GM19468 (cell line): ENCODE measurements at regions not wholly inside any gene's neighbourhood (a gene's known extent, or its start where the extent isn't known, plus 50 kb on each side); places are given as distances from the start of the nearest gene placed in this dataset.

Experiments
- ATAC-seq: cut with Tn5 transposase; IDR thresholded peaks from one replicate; pipeline ENCODE4 v1.9.1; 2021; ENCODE audit warnings: mild to moderate bottlenecking, moderate library complexity, moderate number of reproducible peaks; ENCODE audit not compliant: unreplicated experiment; ENCODE audit errors: extremely low read depth

GRCh38 chr22:48698618-48699017, 1129.1 kb downstream of the BRD1 start:
- ATAC-seq, result no peak

GRCh38 chr22:48697694-48698276, 1129.9 kb downstream of the BRD1 start:
- ATAC-seq, result no peak

GRCh38 chr22:48697223-48697622, 1130.5 kb downstream of the BRD1 start:
- ATAC-seq, result no peak

GRCh38 chr22:48696371-48696770, 1131.3 kb downstream of the BRD1 start:
- ATAC-seq, result no peak

GRCh38 chr22:48695731-48696305, 1131.9 kb downstream of the BRD1 start:
- ATAC-seq, result no peak

GRCh38 chr22:48695251-48695650, 1132.4 kb downstream of the BRD1 start:
- ATAC-seq, result no peak

- no peak for ATAC-seq
Measured at GRCh38 chr22:48694296-48694883, 1133.3 kb downstream of the BRD1 start.

- ATAC-seq, result no peak
Measured at GRCh38 chr22:48693377-48694135, 1134.1 kb downstream of the BRD1 start.

- no peak for ATAC-seq
Measured at GRCh38 chr22:48692734-48693376, 1134.8 kb downstream of the BRD1 start.

- ATAC-seq, result no peak
Measured at GRCh38 chr22:48691431-48691851, 1136.2 kb downstream of the BRD1 start.

- no peak for ATAC-seq
Measured at GRCh38 chr22:48690583-48691317, 1136.9 kb downstream of the BRD1 start.

GRCh38 chr22:48689206-48689605, 1138.5 kb downstream of the BRD1 start:
- no peak for ATAC-seq

- ATAC-seq, result no peak
Measured at GRCh38 chr22:48688366-48688765, 1139.3 kb downstream of the BRD1 start.

- ATAC-seq, result no peak
Measured at GRCh38 chr22:48687606-48688005, 1140.1 kb downstream of the BRD1 start.

- no peak for ATAC-seq
Measured at GRCh38 chr22:48686694-48687302, 1140.9 kb downstream of the BRD1 start.

GRCh38 chr22:48685767-48686166, 1141.9 kb downstream of the BRD1 start:
- ATAC-seq, result no peak

GRCh38 chr22:48683640-48684039, 1144.0 kb downstream of the BRD1 start:
- ATAC-seq, result no peak

GRCh38 chr22:48682504-48682903, 1145.2 kb downstream of the BRD1 start:
- ATAC-seq, result no peak

GRCh38 chr22:48680601-48681000, 1147.1 kb downstream of the BRD1 start:
- no peak for ATAC-seq
